Mucosa of gallbladder (tissue), 1 donor: ENCODE measurements at regions not wholly inside any gene's neighbourhood (a gene's known extent, or its start where the extent isn't known, plus 50 kb on each side); places are given as distances from the start of the nearest gene placed in this dataset.

ENCODE experiments used
- DNase-seq: peaks from one replicate; pipeline ENCODE4 v3.0.0-alpha.2; 2020; ENCODE audit warnings: low spot score
- donor health status: DM: no; HTN: no; CAD: no.

- DNase-seq = no peak
Measured at GRCh38 chr6:103079867-103080266, 1686.4 kb downstream of the GRIK2 start.

GRCh38 chr6:103062136-103062535 lies 1668.6 kb downstream of the GRIK2 start:
- DNase-seq = no peak

- DNase-seq = no peak
Measured at GRCh38 chr6:103047567-103047966, 1654.1 kb downstream of the GRIK2 start.

GRCh38 chr6:103042336-103042735 lies 1648.8 kb downstream of the GRIK2 start:
- no peak for DNase-seq

GRCh38 chr6:103036846-103037245 lies 1643.3 kb downstream of the GRIK2 start:
- no peak for DNase-seq

GRCh38 chr6:103027271-103027931 lies 1633.9 kb downstream of the GRIK2 start:
- no peak for DNase-seq

GRCh38 chr6:103018426-103018825 lies 1624.9 kb downstream of the GRIK2 start:
- no peak for DNase-seq

GRCh38 chr6:103017878-103018277 lies 1624.4 kb downstream of the GRIK2 start:
- no peak for DNase-seq

GRCh38 chr6:103011605-103012004 lies 1618.1 kb downstream of the GRIK2 start:
- no peak for DNase-seq

GRCh38 chr6:103002282-103002681 lies 1608.8 kb downstream of the GRIK2 start:
- DNase-seq = no peak

GRCh38 chr6:103001724-103002123 lies 1608.2 kb downstream of the GRIK2 start:
- no peak for DNase-seq

- no peak for DNase-seq
Measured at GRCh38 chr6:103000688-103001087, 1607.2 kb downstream of the GRIK2 start.

GRCh38 chr6:102995491-102995890 lies 1602.0 kb downstream of the GRIK2 start:
- DNase-seq = no peak

GRCh38 chr6:102994866-102995265 lies 1601.4 kb downstream of the GRIK2 start:
- no peak for DNase-seq

GRCh38 chr6:102986086-102986485 lies 1592.6 kb downstream of the GRIK2 start:
- no peak for DNase-seq

GRCh38 chr6:102984357-102984756 lies 1590.8 kb downstream of the GRIK2 start:
- no peak for DNase-seq

- no peak for DNase-seq
Measured at GRCh38 chr6:102981490-102982015, 1588.0 kb downstream of the GRIK2 start.

- DNase-seq = no peak
Measured at GRCh38 chr6:102980951-102981350, 1587.4 kb downstream of the GRIK2 start.

GRCh38 chr6:102961902-102962301 lies 1568.4 kb downstream of the GRIK2 start:
- DNase-seq = no peak

- no peak for DNase-seq
Measured at GRCh38 chr6:102950967-102951366, 1557.5 kb downstream of the GRIK2 start.

GRCh38 chr6:102944475-102944874 lies 1551.0 kb downstream of the GRIK2 start:
- DNase-seq = no peak

- DNase-seq = no peak
Measured at GRCh38 chr6:102942206-102942605, 1548.7 kb downstream of the GRIK2 start.

- DNase-seq = no peak
Measured at GRCh38 chr6:102936959-102937358, 1543.5 kb downstream of the GRIK2 start.

- DNase-seq = no peak
Measured at GRCh38 chr6:102928109-102928508, 1534.6 kb downstream of the GRIK2 start.
